T-cell (primary cell): ENCODE measurements at regions not wholly inside any gene's neighbourhood (a gene's known extent, or its start where the extent isn't known, plus 50 kb on each side); places are given as distances from the start of the nearest gene placed in this dataset.

Experiments used
- ATAC-seq, 4 experiments: fragments of 200-7000 bp in 3 of 4; fragments of 150-1000 bp in 1 of 4; cut with Tn5 transposase; replicated peaks in 1 of 4; 1 replicate in 3 of 4; 2 replicates in 1 of 4; pipeline ENCODE4 v1.10.0; 2021; ENCODE audit warnings: moderate library complexity in 3 of 4, mild to moderate bottlenecking in 2 of 4, moderate number of reproducible peaks in 1 of 4
- CTCF ChIA-PET, 2 donors: fragments of 300-600 bp; sonication (Branson Sonifier 250); formaldehyde crosslinking; loops; one replicate each; lab custom pipeline; 2022; ENCODE audit warnings: antibody characterized with exemption in 2 of 2; lab: Charles Lee
- POLR2A ChIA-PET, 2 donors: fragments of 300-600 bp; sonication (Branson Sonifier 250); formaldehyde crosslinking; loops; one replicate each; lab custom pipeline; 2022; ENCODE audit warnings: antibody characterized with exemption in 2 of 2; lab: Charles Lee
- DNase-seq, 35 experiments: peaks; one replicate each; pipeline versions ENCODE4 v3.0.0 to v3.0.0-alpha.2; 2013 to 2023
- H3K27ac ChIP-seq: one replicate; pipeline ENCODE4 v1.5.1; 2013; ENCODE audit warnings: low read length
- H3K27me3 ChIP-seq, 2 experiments: replicated peaks in 1 of 2; 1 replicate in 1 of 2; 2 replicates in 1 of 2; pipeline versions ENCODE4 v1.6.1 to v1.7.0; 2013; ENCODE audit warnings: low read length in 1 of 2, mixed read lengths in 1 of 2; ENCODE audit not compliant: control insufficient read depth in 2 of 2, insufficient read depth in 2 of 2; ENCODE audit errors: extremely low read depth in 1 of 2
- H3K36me3 ChIP-seq, 2 donors: 1 replicate in 1 of 2; 2 replicates in 1 of 2; pipeline versions ENCODE4 v1.6.1 to v1.7.0; 2013; ENCODE audit warnings: low read length in 1 of 2; ENCODE audit not compliant: control insufficient read depth in 2 of 2, insufficient read depth in 1 of 2; ENCODE audit errors: extremely low read depth in 1 of 2
- H3K4me1 ChIP-seq, 2 experiments: 1 replicate in 1 of 2; 2 replicates in 1 of 2; pipeline versions ENCODE4 v1.6.1 to v1.7.0; 2013; ENCODE audit warnings: low read length in 2 of 2, mixed read lengths in 1 of 2; ENCODE audit not compliant: insufficient read depth in 2 of 2, control insufficient read depth in 1 of 2; ENCODE audit errors: extremely low read depth in 1 of 2
- H3K4me3 ChIP-seq, 2 donors: 1 replicate in 1 of 2; 2 replicates in 1 of 2; pipeline versions ENCODE4 v1.5.1 to v1.7.0; 2013; ENCODE audit warnings: mild to moderate bottlenecking in 2 of 2, low read length in 1 of 2, moderate library complexity in 1 of 2; ENCODE audit not compliant: control insufficient read depth in 1 of 2; ENCODE audit errors: extremely low read depth in 1 of 2
- H3K9me3 ChIP-seq: 2 replicates; pipeline ENCODE4 v1.7.0; 2013
- H3K27ac Mint-ChIP-seq, 2 donors: one replicate each; pipeline ENCODE4 v1.8.0; 2020 to 2021; ENCODE audit warnings: mild to moderate bottlenecking in 2 of 2, mixed read lengths in 2 of 2
- H3K27me3 Mint-ChIP-seq, 2 donors: one replicate each; pipeline ENCODE4 v1.8.0; 2021 to 2022; ENCODE audit warnings: mixed read lengths in 2 of 2
- H3K36me3 Mint-ChIP-seq: one replicate; pipeline ENCODE4 v1.8.0; 2021; ENCODE audit warnings: mixed read lengths
- H3K4me1 Mint-ChIP-seq, 3 donors: one replicate each; pipeline ENCODE4 v1.8.0; 2020 to 2022; ENCODE audit warnings: mixed read lengths in 3 of 3, mild to moderate bottlenecking in 1 of 3
- H3K4me3 Mint-ChIP-seq, 3 donors: one replicate each; pipeline ENCODE4 v1.8.0; 2020 to 2022; ENCODE audit warnings: mild to moderate bottlenecking in 3 of 3, mixed read lengths in 3 of 3, moderate library complexity in 3 of 3
- H3K9me3 Mint-ChIP-seq, 3 donors: one replicate each; pipeline ENCODE4 v1.8.0; 2020 to 2022; ENCODE audit warnings: mixed read lengths in 3 of 3
- WGBS: methylation state at CpG from one replicate; pipeline ENCODE4 v1.1.5; 2013; ENCODE audit warnings: missing lambda C conversion rate; ENCODE audit not compliant: insufficient coverage; 5-methylcytosine and 5-hydroxymethylcytosine counted together

DNA sequence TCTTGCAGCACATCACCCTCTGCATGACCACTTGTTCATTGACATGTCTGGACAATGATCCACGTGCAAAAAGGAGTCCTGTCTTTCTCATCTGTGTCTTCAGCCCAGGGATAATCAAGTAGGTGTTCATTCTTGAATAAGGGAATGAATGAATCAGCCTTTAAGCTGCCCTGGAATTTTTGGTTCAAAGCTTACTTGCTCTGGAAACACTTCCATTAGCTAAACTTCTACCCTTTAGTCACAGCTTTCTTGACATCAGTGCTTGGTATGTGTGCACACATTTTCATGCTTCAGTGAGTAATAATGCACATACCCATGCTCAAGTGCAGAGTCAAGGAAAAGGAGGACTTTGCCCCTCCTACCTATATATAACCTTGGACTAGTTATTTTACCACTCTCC, 103.0 kb upstream of the CDH13 start:
- no peak overlapping the region for H3K4me3 ChIP-seq
- H3K9me3 ChIP-seq, result no peaks in the 10 kb centered on the region
- POLR2A ChIA-PET, result no interaction called here
- H3K27me3 ChIP-seq, result peaks cover 0 to 3% of the 10 kb centered on the region in 2 experiments
- Mint-ChIP-seq H3K4me1 (no peaks in the 10 kb centered on the region), H3K36me3 (no peaks in the 10 kb centered on the region), H3K27me3 (peaks cover 0 to 2% of the 10 kb centered on the region in 2 donors), H3K9me3 (peaks cover 8 to 10% (median 9%) of the 10 kb centered on the region in 3 donors), H3K4me3 (no peak overlapping the region), H3K27ac (no peak overlapping the region)
- ATAC-seq (no peak), DNase-seq (no peak)
- H3K27ac ChIP-seq, result no peak overlapping the region
- WGBS, result no CpG with 5 or more reads among the region's 1 CpG
- CTCF ChIA-PET, result no interaction called here
- no peaks in the 10 kb centered on the region for H3K4me1 ChIP-seq
- no peaks in the 10 kb centered on the region for H3K36me3 ChIP-seq

- H3K36me3 Mint-ChIP-seq, result no peaks in the 10 kb centered on the region
These were observed 104.7 kb upstream of the CDH13 start for GRCh38 chr16:82522026-82522425.

GRCh38 chr16:82518811-82519210, 108.0 kb upstream of the CDH13 start:
- no peaks in the 10 kb centered on the region for H3K4me1 ChIP-seq
- CTCF ChIA-PET, result no interaction called here

More at GRCh38 chr16:82522026-82522425, 104.7 kb upstream of the CDH13 start:
- 70% methylated on average over 2 of the region's 6 CpGs for WGBS
- H3K36me3 ChIP-seq, result no peaks in the 10 kb centered on the region
- ATAC-seq (no peak), DNase-seq (no peak)
- H3K4me1 ChIP-seq, result no peaks in the 10 kb centered on the region
- Mint-ChIP-seq H3K4me1 (no peaks in the 10 kb centered on the region), H3K27ac (no peak overlapping the region), H3K4me3 (no peak overlapping the region), H3K27me3 (peaks cover 4 to 8% of the 10 kb centered on the region in 2 donors), H3K9me3 (peaks cover 0 to 8% (median 5%) of the 10 kb centered on the region in 3 donors)
- H3K27ac ChIP-seq, result no peak overlapping the region
- ChIA-PET POLR2A (no interaction called here), CTCF (no interaction called here)
- H3K4me3 ChIP-seq, result no peak overlapping the region
- H3K27me3 ChIP-seq, result peaks cover 0 to 3% of the 10 kb centered on the region in 2 experiments
- H3K9me3 ChIP-seq, result no peaks in the 10 kb centered on the region

GRCh38 chr16:82514262-82514661, 112.5 kb upstream of the CDH13 start:
- no peak for DNase-seq
- CTCF ChIA-PET, result no interaction called here
- Mint-ChIP-seq H3K27me3 (peaks cover 4 to 8% of the 10 kb centered on the region in 2 donors), H3K27ac (no peak overlapping the region), H3K4me3 (no peak overlapping the region), H3K4me1 (no peaks in the 10 kb centered on the region), H3K9me3 (no peaks in the 10 kb centered on the region), H3K36me3 (no peaks in the 10 kb centered on the region)
- Histone ChIP-seq H3K4me3 (no peak overlapping the region), H3K27me3 (peaks cover 0 to 11% of the 10 kb centered on the region in 2 experiments), H3K27ac (no peak overlapping the region), H3K9me3 (no peaks in the 10 kb centered on the region), H3K4me1 (no peaks in the 10 kb centered on the region), H3K36me3 (no peaks in the 10 kb centered on the region)
- no peak for ATAC-seq
- POLR2A ChIA-PET, result no interaction called here
- WGBS, result no CpG with 5 or more reads among the region's 4 CpGs

More at GRCh38 chr16:82518811-82519210, 108.0 kb upstream of the CDH13 start:
- no peak overlapping the region for H3K4me3 ChIP-seq
- Mint-ChIP-seq H3K27me3 (peaks cover 4 to 8% of the 10 kb centered on the region in 2 donors), H3K27ac (no peak overlapping the region), H3K36me3 (no peaks in the 10 kb centered on the region), H3K9me3 (peaks cover 0 to 5% (median 2%) of the 10 kb centered on the region in 3 donors), H3K4me3 (no peak overlapping the region), H3K4me1 (no peaks in the 10 kb centered on the region)
- no peak for DNase-seq
- H3K27me3 ChIP-seq, result peaks cover 0 to 10% of the 10 kb centered on the region in 2 experiments
- H3K36me3 ChIP-seq, result no peaks in the 10 kb centered on the region
- H3K27ac ChIP-seq, result no peak overlapping the region
- no CpG with 5 or more reads among the region's 2 CpGs for WGBS
- ATAC-seq, result no peak
- POLR2A ChIA-PET, result no interaction called here
- H3K9me3 ChIP-seq, result no peaks in the 10 kb centered on the region

- Mint-ChIP-seq H3K4me1 (no peaks in the 10 kb centered on the region), H3K27me3 (no peaks in the 10 kb centered on the region), H3K4me3 (no peak overlapping the region), H3K27ac (no peak overlapping the region), H3K36me3 (no peaks in the 10 kb centered on the region), H3K9me3 (peaks cover 0 to 10% (median 6%) of the 10 kb centered on the region in 3 donors)
- ChIA-PET CTCF (no interaction called here), POLR2A (no interaction called here)
- Histone ChIP-seq H3K4me1 (no peaks in the 10 kb centered on the region), H3K4me3 (no peak overlapping the region), H3K36me3 (no peaks in the 10 kb centered on the region), H3K9me3 (no peaks in the 10 kb centered on the region), H3K27ac (no peak overlapping the region), H3K27me3 (peaks cover 0 to 8% of the 10 kb centered on the region in 2 experiments)
- ATAC-seq, result no peak
- WGBS, result 57% methylated on average over 2 of the region's 2 CpGs
- DNase-seq, result no peak
These were observed 115.9 kb upstream of the CDH13 start for GRCh38 chr16:82510789-82511305.

- CTCF ChIA-PET, result no interaction called here
- no peaks in the 10 kb centered on the region for H3K4me1 ChIP-seq
- no peaks in the 10 kb centered on the region for H3K36me3 ChIP-seq
- H3K9me3 ChIP-seq, result no peaks in the 10 kb centered on the region
- Mint-ChIP-seq H3K9me3 (peaks cover 0 to 10% (median 6%) of the 10 kb centered on the region in 3 donors), H3K4me3 (no peak overlapping the region), H3K4me1 (no peaks in the 10 kb centered on the region), H3K36me3 (no peaks in the 10 kb centered on the region), H3K27me3 (no peaks in the 10 kb centered on the region), H3K27ac (no peak overlapping the region)
- POLR2A ChIA-PET, result no interaction called here
- no peak overlapping the region for H3K27ac ChIP-seq
- ATAC-seq (no peak), DNase-seq (no peak)
- H3K4me3 ChIP-seq, result no peak overlapping the region
- WGBS, result 100% methylated on average over 3 of the region's 5 CpGs
- H3K27me3 ChIP-seq, result peaks cover 0 to 8% of the 10 kb centered on the region in 2 experiments
These were observed 116.9 kb upstream of the CDH13 start for GRCh38 chr16:82509691-82510430.
